Stimulated activated CD4-positive, alpha-beta T cell treated with anti-CD3 and anti-CD28 coated beads, Interleukin-1b, Interleukin-23, amount 100 ng/mL, for 4 hours (primary cell): ENCODE measurements at regions not wholly inside any gene's neighbourhood (a gene's known extent, or its start where the extent isn't known, plus 50 kb on each side); places are given as distances from the start of the nearest gene placed in this dataset.

Experiments
- DNase-seq, 2 donors: peaks; one replicate each; pipeline ENCODE4 v3.0.0-alpha.2; 2020; ENCODE audit warnings: low read depth in 2 of 2

DNA sequence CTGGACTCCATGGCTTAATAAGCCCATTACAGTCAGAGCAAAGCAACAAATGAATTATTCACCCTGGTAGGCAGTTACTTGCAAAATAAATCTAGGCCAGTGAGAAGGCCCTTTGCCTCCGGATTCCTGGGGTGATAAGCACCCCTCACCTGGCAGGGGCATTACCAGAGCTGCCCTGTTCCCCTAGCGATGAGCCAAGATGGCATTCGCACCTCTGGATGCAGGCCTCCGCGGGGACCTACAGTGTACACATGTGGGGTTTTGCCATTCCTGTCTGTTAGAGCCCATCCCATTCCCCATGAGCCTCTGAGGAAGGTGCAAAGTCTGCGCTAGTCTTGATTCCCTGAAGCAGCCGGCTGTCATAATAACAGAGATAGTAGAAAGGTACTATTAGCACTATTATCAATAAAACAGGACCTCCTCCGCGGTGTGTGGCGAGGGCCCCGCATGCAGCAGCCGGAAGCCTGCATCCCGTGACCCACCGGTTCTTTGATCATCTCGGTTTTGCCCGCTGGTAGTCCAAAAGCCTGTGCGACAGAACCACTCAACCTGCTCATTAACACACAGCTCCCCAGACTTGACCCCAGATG is 344.3 kb downstream of the BRD1 start:
- no peak for DNase-seq

DNA sequence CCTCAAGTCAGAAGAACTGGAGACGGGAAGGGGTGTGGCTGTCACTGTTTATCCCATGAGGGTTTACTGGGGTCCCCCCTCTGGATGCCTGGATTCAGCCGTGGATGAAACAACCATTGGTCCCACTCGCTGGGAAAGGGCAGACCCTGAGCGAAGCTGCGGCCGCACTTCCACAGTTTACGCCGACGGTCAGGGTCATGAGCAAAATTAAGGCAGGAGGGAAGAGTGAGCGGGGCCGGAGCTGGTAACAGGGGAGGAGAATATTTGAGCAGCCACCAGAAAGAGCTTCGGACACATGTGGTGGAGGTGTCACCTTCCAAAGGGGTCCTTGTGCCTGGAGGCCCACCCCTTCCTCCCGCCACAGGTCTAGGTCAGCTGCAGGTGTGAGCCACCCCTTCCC is 344.9 kb downstream of the BRD1 start:
- no peak for DNase-seq

DNA sequence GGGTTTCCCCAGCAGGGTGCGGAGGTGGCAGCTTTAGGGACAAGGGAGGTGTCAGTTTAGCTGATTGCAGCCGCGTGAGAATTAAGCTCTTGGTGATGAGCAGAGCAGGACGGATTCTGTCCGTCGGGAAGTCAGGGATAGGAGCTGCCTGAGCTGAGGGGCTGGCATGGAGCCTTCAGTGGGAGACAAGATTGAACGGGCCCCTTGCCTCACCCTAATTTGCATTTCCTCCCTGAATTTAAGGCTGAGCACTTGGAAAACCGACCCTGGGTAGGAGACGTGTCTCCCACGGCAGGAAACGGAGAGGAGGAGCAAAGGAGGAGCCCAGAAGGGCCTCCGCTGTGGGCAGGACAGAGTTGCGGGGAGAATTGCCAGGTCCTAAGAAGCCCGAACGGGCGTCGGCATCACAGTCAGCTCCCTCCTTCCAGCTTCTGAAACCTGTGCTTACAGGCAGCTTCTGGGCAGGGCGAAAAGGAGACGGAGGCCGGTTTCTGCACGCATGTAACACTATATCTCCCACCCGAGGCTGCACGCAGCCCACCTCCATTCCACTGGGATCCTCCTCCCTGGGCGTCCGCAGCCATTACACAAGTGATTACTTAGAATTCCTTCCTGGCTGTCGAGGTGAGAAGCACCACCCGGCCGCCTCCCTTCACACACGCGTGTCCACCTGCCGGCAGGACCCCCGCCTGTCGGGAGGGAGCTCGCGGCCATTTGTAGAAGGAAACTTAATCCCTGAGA is 345.8 kb downstream of the BRD1 start:
- no peak for DNase-seq

DNA sequence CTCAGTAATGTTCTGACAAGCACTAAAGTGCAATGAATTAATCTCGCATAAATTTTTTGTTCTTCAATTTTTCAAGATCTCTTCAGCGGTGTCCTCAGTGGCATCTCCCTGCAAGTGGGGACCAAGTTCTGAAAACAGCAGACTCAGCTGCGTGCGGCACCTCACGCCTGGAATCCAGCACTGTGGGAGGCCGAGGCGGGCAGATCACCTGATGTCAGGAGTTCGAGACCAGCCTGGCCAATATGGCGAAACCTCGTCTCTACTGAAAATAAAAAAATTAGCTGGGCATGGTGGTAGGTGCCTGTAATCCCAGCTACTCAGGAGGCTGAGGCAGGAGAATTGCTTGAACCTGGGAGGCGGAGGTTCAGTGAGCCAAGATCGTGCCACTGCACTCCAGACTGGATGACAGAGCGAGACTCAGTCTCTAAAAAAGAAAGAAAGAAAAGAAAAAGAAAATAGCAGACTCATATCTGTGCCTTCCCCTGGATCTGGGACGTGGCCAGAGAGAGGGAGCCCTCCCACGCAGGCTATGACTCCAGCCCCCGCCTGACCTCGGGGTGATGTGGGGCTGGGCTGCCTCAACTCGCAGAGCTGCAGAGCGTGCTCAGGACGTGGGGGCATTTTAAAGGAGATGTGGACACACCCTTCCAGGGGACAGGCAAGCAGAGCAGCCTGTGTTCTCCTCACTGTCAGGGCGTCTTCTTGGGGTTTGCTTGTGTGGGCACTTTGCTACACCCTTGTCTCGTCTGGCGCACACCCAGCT is 346.6 kb downstream of the BRD1 start:
- no peak for DNase-seq

DNA sequence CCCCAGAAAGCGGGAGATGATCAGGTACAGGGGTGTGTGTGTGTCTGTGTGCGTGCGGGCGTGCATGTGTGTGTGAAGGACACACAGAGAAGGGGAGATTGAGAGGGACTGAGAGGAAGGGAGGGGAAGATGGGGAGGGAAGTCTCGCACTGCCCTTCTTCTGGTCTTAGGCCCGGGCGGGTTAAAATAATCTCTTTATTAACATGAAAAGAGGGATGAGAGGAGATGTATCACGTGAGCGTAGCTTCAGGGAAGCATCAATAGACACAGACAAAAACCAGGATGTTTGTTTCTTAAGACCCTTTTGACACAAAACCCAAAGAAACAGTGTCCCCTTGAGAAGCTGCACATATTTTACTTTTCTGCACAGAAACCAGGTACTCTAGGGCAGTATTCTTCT is 347.3 kb downstream of the BRD1 start:
- no peak for DNase-seq

DNA sequence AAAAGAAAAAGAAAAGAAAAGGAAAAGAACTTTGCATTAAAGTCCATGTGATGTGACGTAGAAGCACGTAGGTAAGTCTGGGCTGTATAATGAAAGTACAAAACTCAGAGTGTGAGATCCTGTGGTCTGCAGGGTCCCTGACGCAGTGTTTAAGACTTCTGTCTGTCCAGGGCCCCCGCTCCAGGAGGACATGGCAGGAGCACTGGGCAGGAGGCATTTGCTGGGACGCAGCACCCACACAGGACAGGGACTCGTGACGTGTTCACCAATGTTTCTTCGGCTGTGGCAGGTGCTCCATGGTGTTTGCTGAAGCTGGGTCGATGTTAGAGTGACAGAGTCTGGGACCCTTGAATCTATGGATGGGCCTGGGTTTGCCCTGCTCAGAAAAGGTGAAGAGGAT is 348.1 kb downstream of the BRD1 start:
- no peak for DNase-seq

DNA sequence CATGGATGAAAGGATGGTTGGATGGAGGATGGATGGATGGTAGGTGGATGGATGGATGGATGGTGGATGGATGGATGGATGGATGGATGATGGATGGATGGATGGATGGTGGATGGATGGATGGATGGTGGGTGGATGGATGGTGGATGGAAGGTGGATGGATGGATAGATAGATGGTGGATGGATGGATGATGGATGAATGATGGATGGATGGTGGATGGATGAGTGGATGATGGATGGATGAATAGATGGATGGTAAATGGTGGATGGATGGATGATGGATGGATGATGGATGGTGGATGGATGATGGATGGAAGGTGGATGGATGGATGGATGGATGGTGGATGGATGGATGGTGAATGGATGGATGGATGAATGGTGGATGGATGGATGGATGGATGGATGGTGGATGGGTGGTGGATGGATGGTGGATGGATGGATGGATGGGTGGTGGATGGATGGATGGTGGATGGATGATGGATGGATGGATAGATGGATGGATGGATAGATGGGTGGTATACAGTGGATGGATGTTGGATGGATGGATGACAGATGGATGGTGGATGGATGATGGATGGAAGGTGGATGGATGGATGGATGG is 350.8 kb downstream of the BRD1 start:
- DNase-seq, result no peak

DNA sequence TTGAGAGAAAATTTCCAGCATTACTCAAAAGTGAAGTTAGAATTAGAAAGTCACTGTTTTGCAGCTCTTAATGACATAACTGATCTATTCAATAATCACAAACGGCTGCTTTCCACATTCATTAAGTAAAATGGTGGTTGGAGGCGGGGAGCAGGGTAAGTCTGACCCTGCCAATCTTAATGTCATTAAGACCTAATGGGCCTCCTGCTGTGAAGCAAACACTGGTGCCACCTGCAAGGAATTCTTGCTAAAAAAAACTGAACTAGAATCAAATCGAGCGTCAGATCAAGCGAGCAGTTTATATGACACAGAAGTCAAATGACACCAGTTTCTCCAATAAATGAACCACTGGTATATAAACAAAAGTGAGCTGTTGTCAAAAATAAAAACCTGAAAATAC is 351.5 kb downstream of the BRD1 start:
- DNase-seq, result no peak

DNA sequence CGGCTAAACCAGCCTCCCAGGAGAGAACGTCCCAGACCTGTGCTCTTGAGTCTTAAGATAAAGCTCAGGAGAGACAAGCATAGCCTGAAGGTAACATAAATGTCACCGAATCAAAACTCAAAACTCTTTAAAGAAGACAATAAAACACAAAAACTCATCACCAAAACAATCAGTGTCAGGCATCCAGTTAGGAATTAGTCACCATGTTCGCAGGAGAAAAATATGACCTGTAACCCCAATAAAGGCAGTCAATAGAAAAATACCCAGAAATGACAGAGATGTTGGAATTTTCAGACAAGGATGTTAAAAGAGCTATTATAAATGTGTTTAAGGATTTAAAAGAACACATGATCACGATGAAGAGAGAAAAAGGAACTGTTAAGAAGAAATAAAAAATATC is 352.4 kb downstream of the BRD1 start:
- no peak for DNase-seq

DNA sequence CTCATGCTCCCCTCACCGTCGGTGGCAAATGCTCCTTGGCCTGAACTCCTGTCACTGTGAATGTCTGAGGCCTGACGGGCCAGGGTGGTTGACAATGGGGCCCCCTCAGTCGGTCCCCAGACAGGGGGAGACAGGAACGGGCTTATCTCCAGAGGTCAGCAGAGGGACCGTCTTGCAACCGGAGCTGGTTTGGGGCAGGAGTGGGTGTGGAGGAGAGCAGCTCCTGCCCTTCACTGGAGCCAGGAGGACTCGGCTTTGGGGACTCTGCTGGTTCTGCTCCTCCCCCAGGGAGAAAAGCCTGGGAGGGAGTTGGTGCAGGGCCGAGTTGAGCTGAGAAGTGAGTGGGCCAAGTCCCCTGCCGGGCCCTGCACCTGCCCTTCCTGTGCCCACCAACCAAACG is 354.4 kb downstream of the BRD1 start:
- no peak for DNase-seq

DNA sequence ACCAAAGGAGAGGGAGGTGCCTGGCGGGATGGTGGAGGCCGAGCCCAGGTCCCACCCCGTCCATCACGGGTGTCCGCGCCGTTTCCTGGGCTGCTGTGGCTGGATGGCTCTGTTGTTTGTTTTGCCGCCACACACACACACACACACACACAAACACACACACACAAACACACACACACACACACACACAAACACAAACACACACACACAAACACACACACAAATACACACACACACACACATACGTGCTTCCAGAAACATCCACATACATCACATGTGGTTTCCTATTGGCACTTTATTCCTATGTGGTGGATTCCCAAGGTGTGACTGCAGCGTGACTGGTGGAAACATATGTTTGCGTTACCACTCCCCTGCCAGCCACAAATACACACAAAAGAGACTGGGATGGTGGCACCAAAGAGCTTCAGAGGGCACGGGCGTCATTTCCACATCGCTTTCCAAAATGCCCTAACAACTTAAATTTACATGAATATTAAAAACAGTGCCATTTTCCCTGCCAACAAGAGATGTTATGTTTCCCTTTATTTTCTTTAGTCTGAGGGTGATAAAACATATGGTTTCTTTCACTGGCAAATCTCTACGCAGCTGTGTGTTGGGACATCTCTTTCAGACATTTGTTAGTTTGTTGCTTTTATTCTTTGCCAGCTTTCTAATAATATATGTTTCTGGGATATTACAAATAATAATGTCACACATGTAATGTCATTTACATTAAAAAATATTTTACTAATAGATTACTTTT is 356.8 kb downstream of the BRD1 start:
- no peak for DNase-seq

DNA sequence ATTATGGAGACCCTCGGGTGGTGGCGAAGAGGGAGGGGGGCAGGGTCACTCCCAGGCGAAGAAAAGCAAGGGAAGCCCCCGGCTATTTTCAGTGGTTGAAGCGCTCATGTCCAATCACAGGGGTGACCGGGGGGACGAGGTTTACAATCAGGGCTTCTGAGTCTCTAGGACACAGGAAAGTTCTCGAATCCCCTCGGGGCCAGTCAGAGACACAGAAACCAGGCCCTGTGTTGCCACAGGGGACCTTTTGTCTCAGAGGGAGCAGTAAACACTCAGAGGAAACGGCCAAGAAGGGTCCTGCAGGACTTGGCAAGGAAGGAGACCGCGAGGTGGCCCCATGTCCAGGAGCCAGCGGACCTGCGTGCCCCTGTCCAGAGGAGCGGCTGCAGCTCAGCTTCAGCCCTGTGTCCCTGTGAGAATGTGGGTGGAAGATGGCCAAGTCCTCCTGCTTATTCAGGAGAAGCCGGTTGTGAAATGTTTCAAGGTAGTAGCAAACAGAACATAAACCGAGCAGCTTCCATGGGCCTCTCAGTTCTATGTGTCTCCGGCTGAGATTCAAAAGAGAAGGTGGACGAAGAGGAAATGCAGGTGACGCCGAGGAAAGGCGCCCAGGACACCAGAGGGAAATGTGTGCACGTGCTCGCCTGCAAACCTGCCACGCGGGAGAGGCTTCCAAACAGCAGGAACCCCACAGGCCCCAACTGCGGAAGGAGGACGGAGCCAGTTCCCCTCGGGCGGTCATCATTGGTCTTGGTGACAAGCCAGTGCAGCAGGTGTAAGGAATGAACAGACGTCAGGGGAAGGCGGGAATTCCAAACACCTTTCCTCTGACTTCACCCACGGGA is 357.6 kb downstream of the BRD1 start:
- DNase-seq, result no peak

DNA sequence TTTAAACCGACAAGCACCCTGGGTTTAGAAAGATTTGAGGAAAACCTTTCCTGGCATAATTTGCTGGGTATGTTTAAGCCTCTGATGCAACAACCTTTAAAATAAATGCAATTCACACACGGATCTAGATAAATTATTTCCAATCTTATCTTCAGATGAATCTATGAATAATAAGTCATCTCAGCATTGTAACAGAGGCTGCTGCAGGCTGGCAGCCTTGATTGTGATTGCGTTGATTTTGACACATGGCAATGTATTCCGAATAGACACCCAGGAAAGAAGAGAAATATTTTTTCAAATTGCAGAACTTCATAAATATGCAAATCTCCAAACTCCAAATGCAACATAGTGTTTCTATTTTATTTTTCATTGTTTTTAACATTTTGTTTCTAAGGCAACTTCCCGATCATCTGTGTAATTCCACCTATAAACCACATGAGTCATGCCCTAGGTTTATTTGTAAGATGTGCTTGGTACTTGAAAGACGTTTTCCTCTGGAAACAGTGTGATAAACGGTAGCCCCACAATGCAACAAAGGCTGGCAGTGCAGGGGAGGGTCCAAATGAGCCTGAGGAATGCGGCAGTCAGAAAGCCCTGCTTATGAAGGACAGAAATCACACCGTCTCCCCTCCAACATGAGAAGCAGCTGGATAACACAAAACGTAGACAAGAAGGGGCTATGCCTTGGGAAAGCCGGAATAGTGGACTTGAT is 359.0 kb downstream of the BRD1 start:
- DNase-seq, result no peak

DNA sequence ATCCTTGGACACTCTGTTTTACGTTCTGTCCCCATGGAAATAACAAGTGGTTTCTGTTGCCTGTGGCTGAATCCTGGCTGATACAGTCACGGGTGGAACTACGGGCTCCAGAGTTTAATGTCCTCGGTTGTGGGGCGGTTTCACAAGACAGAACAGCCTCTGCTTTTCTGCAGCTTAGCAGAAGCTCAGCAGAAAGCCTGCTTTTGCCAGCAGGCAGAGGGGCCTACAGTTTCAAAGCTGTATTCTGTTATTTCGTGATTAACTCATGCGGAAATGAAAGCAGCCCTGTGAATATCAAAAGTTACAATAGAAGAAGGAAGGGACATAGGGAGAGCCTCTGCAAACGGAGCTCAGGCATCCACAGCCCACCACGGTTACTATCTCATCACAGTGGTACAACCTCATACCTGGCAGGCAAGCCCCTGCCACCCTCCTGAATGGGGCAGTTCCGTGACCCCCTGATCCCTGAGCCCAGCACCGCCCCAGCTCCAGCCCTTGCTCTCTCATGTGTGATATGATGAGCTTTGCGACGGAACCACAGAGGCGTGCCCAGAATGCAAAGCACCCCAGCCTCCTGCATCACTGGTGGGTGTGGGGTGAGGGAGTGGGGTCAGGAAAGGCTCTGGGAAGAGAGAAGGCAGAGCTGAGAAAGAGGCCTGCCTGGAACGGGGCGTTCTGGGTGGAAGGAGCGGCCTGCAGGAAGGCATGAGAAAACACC is 360.6 kb downstream of the BRD1 start:
- no peak for DNase-seq

DNA sequence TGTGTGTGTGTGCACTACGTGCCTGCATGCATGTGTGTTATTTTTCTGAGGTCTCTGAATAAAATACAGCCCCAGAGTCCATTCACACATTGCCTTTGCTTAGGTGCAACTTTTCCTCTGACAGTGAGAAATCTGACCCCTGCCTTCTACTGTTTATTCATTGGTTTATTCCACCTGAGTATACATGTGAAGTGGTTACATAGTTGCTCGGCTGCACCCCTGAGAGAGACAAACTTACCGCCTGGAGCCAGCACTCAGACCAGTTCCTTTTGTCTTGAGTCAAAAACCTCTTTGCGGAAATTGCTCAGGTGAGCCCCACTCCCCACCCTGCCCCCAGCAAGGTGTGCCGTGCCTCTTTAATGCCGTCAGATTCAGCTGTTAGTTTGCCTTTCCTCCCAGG is 363.6 kb downstream of the BRD1 start:
- no peak for DNase-seq

DNA sequence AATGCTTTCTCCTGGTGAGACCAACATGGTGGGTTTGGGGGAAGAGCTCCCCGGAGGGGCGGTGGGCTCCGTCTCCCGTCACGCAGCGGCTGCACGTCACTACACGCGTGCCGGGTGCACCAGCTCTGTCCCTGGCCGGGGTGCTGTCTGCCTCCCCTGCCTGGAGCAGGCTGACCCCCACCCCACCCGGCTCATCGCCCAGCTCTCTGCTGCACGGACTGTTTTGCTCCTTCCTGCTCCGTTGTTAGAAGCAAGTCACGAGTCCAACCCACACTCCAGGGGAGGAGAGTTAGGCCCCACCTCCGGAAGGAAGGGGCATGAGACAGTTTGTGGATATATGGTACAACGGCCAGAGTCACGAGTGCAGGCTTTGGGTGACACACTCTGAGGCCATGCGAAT is 364.9 kb downstream of the BRD1 start:
- DNase-seq, result no peak

DNA sequence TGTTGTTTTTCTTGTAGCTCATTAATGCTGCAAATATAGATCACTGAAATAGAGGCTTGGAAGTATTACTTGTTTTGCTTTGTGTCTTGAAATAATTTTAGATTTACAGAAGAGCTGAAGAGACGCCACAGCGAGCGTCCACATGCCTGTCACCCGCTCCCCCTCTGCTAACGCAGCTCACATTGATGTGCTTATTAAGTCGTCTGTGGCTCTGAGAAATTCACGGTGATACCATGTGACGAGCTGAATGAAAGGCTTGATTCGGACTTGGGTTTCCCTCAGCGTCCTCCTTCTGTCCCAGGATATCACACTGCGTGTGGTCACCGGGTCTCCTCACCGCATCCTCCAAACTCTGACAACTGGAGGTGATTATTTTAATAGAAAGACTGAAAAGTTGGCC is 365.4 kb downstream of the BRD1 start:
- DNase-seq, result no peak

DNA sequence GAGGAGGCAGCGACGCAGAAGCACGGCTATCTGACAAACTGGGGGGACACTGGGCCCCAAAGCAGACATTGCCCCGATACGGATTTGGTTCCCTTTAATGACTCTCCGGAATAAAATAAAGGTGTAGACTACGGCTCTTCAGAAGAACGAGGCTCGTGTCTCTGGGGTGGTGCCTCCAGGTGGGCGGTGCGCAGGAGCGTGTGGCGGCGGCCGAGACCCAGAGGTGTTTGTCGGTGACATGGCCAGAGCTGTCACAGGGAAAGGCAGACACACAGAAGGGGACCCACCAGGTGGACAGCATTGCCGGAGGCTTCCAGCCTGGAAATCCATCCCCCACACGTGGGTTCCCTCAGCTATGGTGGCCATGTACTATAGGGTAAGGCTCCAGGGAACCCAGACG is 366.0 kb downstream of the BRD1 start:
- no peak for DNase-seq

DNA sequence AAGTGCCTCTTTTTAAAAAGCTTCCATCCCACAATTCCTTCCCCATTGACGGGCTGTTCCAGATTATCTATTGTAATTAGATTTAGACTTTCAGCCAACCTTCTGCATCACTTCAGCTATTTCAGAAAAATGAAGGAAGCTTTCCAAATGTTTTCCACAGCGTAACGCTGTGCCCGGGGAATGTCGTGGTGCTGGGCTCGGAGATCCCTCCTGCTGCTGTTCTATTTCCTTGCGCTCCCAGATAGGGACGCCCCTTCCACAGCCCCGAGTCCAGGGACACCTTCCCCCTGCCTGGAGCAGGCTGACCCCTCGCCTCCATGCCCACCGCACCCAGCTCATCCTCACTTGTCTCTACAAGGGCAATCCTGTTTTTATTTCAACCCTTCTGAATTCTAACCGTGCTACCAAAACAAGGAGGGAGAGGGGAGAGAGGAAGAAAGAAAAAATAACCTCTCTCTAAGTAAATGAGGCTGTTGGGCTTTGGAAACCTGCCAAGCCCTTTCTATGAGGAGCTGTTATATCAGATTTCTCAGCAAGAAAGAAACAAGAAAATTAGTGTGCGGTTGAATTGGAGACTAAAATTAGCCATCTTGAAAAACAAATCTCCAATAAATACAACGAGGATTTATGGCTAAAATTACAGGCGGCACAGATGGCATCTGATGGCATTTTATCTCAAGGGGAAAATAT is 366.9 kb downstream of the BRD1 start:
- DNase-seq, result no peak
